HK-2 (cell line): ENCODE measurements at regions not wholly inside any gene's neighbourhood (a gene's known extent, or its start where the extent isn't known, plus 50 kb on each side); places are given as distances from the start of the nearest gene placed in this dataset.
A peak's percentile ranks its signal among the peaks of the same experiment; 100 is the strongest.
"Not testable (repeated sequence)": the region's sequence is repeated elsewhere in the genome, so short reads cannot be mapped to it uniquely, and the experiment has no call there.

ENCODE experiments used
- DNase-seq: peaks from one replicate; pipeline ENCODE4 v3.0.0-alpha.2; 2018; ENCODE audit not compliant: unreplicated experiment

DNA sequence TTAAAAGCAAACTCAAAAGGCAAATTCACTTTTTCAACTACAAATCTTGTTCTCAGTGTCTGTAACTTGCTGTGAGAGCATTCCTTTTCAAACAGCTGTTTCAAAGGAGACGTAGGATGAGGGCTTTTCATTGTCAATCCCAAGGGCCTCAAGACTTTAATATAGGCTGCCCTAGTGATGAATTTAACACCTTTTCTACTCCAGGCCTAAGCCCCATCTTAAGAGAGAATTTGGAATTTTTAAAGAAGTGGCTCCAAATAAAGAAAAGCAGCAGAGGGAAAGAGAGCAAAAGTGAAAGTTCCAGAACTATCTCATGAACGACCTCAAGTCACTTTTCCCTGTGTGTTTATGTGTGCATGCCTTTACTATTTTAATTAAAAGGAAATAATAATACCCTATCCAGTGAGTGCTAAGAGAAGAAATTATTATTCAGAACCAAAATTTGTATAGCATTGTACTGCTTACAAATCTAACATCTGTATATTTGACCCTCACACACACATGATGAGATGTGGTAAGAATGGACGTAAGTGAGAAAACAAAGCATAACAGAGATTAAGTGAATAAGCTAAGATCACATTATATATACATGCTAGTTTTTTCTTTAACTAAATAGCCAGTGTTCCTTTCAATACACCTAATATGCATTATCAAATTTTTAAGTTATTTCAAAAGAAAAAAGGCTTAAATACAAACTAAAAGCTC lies 196.4 kb downstream of the VGLL3 start:
- no peak for DNase-seq

DNA sequence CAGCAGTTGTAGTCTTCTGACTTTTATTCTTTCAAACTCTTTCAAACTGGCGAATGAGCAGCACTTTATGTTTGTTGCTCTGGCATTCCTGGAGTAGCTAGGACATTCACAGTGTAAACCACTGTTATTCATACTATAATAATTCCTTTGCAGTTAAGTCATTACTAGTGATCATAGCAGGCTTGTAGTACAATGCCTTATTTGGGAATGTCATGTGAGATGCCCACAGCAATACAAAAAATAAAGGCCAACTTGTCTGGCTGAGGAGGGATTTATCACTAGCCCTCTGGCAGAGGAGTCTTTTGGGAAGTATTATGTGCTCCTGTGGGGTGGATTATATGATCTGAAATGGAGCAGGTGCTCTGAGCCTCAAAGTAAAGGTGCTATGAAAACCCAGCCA lies 197.2 kb downstream of the VGLL3 start:
- DNase-seq = peak; percentile 18

DNA sequence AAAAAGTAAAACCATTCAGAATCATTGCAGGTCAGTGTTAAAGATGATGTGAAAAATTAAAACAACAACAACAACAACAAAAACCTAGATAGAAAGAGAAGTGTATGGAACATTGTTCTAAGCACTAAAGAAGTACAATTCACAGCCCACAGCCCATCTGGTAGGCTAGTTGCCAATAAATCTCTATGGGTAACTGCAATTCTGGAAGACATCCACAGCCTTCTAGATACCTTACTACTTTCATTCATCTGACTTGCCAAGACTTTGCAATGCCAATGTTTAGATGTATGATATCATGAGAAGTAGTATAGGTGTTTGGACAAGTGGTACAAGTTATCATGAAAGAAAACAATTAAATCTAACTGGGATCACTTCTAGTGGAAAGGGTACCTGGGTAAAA lies 198.6 kb downstream of the VGLL3 start:
- DNase-seq = no peak

DNA sequence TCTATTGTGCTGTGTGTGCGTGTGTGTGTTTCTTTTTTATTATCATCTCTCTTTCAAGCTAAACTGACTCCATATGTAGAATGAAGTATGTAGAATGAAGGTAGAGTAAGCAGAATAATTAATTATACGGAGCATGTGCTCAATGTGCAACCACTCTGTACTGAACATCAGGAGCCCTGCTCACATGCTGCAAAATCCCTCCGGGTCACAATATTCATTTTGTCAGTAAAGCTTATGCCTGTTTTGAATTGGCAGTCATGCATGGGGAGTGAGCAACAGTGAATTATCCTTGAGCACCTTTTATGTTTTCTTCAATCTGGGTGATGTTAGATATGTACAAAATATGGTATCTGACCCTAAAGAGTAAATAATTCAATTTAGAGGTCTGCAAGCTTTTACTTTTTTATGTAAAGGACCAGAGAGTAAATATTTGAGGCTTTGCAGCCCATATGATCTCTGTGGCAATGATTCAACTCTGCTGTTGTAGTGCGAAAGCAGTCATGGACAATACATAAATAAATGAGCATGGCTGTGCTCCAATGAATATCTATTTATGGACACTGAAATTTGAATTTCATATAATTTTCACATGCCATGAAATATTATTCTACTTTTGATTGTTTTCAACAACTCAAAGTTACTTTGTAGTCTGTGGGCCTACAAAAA lies 199.9 kb downstream of the VGLL3 start:
- no peak for DNase-seq

DNA sequence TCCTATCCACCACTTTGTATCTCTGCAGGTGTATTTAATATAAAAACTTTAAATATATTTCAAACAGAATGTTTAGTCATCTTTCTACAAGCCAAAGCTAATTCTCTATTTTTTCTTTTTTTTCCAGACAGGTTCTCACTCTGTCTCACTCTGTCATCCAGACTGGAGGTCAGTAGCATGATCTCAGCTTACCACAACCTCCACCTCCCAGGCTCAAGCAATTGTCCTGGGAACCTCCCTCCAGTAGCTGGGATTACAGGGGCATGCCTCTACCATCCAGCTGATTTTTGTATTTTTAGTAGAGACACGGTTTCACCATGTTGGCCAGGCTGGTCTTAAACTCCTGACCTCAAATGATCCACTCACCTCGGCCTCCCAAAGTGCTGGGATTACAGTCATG lies 202.6 kb downstream of the VGLL3 start:
- DNase-seq = no peak

DNA sequence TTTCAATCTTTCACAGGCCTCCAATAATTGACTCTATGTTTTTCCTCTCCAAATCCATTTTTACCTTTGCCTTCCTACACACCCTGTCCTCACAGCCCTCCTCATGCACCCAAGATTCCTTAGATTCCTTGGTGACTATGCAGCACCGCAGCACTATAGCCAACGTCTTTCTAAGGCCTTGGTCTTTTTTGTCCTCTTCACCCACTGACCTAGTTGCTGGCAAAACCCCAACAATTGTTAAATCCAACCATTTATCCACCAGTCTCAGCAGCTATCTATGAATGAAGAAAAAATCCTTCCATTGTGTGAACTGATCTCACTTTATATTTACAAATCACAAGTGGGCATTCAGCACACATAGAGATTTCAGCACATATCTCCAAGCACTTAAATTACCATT lies 203.9 kb downstream of the VGLL3 start:
- no peak for DNase-seq

DNA sequence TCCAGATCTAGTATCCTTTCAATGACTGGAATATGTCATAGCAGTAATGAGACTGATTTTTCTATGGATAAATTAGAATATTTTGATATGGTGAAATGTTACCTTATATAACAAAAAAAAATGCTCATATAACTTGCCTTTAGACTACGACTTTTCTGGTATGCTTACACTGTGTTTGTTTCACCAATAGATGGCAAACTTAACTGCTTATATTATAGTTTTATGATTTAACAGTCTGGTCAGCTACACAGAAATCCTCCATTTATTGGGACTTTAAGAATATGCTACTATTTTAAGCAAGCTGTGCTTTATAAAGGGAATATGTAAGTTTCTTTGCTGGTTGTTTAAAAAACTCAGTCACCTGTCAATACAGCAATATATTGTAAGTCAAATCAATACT lies 205.6 kb downstream of the VGLL3 start:
- DNase-seq = no peak

DNA sequence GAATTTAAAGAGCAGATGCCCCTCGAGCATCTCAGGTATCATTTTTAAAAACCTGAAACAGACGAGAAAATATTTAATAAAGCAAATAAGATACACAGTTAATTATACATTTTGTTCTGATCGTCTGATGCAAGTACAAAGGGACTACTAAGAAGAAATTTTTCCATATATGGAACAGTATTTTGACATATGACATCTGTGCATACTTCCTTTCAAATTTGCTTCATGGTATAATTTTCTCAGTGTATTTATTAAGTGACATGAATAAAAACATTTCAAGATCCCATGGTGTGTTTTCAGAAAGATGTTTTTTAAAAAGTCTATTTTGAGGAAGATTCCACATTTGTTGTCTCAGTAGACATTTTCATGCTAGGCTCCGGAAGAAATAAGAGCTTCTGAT lies 208.1 kb downstream of the VGLL3 start:
- no peak for DNase-seq

DNA sequence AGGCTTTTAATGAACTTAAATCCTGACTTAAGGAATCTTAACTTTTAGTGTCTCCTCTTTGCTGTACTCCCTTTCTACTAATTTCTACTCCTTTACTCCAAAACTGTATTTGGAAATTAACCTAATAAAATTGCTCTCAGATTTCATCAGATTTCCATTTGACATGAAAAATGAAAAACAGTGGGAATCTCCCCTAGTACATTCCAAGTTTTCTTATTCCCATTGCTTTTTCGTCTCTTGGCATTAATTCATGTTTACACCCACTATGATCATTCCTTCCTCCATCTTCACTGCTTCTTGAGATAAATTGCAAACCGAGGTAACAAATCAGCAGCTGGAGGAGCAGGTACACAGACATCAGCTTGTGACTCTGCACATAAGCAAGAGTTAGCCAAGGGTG lies 208.7 kb downstream of the VGLL3 start:
- no peak for DNase-seq

DNA sequence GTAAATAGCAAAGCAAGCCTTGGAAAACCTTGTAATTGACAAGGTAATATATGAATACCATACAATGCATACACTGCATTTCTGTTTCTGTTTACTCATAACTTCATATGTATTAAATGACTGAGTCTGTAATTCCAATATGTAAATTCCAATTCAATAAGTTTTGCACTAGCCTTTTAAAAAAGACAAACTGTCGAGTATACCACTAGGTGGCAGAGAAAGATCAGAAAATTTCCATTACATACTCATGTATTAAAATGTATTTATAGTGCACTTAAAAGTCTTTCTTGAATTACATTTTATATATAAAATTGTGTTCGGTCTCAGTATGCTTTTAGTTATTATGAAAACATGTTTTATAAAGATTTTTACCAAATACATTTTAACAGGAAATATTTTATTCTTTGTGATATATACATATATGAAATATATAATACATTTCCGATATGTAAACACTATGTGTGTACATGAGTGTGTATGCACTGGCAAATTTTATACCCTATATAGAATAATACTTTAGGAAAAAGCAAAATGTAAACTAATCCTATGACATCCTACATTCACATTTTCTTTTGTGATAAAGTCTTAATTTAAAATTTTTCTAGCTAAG lies 216.8 kb downstream of the VGLL3 start:
- DNase-seq = no peak

DNA sequence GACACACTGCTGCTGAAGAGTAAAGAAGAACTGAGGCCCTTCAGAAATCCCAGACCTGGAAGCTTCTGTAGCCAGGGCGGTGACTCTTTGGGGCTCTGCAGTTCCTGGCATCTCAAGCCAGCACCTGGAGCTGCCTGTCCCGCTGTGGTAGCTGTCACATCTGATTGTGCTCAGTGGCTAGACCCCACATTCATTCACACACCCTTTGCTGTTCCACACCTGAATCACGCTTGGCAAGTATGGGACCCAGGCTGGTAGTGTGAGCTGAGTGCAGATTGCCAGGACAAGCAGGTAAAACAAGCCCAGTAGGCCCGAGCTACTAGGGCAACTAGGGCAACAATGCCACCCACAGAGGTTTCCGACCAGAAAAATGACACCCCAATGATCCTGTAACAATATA lies 218.2 kb downstream of the VGLL3 start:
- DNase-seq = no peak

DNA sequence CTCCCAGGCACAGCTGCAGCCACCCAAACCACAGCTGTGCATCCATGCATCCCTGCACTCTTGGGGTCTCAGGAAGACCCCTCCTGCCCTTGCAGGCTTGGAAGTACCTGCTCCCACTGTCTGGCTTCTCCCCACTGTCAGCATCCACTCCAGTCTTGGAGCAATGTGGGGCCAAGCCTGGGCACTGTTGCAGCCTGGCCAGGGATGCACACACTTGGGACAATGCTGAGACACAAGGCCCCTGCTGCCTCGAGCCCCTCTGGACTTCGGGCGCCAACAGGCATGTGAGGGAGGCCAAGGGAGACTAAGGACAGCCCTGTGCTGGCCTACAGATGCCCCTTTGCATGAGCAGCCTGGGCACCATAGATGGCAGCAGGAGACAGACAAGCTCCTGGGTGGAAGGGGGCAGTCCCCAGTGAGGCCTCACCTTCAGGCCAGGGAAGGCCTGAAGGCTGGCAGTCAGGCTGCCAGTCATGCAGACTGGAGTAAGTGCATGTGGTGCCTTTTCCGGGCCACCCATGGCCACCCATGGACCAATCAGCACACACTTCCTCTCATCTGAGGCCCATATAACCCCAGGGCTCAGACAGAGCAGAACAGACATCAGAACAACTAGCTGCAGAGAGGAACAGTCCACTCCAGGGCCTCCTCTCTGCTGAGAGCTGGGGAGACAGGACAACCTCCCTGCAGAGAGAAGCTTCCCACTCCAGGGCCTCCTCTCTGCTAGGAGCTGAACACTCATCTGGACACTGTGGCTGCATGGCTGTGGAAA lies 219.0 kb downstream of the VGLL3 start:
- DNase-seq = no peak

DNA sequence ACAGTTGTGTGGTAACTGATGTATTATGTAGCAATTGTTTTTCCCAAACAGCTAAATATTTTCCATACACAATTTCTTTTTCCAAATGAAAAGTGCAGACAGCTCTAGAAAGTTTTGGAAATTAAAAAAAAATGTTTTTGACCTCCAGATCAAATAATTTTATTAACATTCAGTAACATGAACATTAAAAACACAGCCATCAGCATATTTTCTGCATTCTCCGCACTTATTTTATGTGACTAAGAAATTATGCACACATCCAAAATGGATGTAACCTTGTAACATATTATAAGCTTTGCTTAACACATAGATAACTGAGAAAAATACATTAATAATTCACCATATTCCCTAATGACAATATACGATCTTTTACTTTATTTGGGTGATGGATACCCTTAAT lies 224.6 kb downstream of the VGLL3 start:
- no peak for DNase-seq

DNA sequence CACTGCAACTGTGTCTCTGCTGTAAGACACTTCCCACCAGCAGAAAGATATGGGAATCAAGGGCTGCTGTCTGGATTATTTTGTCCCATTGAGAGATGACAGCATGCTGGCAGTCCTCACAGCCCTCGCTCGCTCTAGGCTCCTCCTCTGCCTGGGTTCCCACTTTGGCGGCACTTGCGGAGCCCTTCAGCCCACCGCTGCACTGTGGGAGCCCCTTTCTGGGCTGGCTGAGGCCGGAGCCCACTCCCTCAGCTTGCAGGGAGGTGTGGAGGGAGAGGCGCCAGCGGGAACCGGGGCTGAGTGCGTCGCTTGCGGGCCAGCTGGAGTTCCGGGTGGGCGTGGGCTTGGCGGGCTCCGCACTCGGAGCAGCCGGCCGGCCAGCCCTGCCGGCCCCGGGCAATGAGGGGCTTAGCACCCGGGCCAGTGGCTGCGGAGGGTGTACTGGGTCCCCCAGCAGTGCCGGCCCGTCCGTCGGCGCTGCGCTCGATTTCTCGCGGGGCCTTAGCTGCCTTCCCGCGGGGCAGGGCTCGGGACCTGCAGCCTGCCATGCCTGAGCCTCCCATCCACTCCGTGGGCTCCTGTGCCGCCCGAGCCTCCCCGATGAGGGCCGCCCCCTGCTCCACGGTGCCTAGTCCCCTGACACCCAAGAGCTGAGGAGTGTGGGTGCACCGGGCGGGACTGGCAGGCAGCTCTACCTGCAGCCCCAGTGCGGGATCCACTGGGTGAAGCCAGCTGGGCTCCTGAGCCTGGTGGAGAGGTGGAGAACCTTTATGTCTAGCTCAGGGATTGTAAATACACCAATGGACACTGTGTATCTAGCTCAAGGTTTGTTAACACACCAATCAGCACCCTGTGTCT lies 233.4 kb downstream of the VGLL3 start:
- not testable (repeated sequence) for DNase-seq

DNA sequence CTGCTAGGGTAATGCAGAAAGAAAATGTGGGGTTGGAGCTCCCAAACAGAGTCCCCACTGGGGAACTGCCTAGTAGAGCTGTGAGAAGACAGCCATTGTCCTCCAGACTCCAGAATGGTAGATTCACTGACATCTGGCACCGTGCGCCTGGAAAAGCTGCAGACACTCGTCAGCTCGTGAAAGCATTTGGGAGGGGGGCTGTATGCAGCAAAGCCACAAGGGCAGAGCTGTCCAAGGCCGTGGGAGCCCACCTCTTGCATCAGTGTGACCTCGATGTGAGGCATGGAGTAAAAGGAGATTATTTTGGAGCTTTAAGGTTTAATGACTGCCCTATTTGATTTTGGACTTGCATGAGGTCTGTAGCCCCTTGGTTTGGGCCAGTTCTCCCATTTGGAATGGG lies 242.9 kb downstream of the VGLL3 start:
- DNase-seq = no peak

DNA sequence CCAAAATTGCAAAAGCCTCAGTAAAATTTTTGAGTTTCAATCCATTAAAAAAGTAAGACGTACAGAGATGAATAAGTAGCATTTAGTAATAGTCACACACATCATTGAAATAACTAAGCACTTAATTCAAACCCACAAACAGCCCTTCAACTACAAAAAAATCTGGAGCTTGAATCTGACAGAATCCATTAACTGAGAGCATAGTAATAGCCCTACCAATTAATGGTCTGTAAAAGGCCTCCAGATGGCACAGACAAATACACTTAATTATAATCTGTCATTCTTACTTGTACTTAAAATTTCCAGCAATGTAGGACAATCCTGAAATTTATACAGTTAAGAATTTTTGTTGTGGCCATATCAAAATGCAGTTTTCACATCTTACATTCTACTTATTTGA lies 246.9 kb downstream of the VGLL3 start:
- no peak for DNase-seq

DNA sequence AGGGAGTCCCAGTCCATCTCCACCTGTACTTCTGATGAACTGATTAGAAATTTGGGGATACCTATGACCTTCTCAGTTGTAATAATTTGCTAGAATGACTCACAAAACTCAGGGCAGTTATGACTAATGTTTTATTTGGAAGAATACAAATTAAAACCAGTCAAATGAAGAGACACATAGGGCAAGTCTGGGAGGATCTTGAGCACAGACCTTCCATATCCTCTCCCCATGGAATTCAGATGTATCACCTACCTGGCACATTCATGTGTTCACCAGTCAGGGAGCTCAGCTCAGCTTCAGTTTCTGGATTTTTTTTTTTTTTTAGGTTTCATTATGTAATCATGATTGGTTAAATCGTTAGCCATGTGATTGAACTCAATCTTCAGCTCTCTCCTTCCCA lies 247.7 kb downstream of the VGLL3 start:
- no peak for DNase-seq

DNA sequence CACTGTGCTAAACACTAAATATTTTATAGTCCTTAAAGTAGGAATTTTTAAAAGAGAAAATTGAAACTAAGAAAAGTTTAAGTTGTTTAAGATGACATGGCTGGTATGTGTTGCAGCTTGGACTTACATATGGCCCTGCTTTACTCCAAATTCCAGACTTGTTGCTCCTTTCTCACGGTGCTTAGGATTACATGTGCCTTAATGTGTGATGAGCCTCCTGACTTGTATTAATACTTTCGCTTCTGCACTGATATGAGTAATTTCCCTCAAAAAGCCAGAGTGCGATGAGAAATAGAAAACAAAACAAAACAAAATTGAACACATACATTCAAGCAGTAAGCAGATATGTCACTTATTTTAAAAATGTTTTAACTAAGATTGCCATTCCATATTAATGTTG lies 250.2 kb downstream of the VGLL3 start:
- DNase-seq = no peak

DNA sequence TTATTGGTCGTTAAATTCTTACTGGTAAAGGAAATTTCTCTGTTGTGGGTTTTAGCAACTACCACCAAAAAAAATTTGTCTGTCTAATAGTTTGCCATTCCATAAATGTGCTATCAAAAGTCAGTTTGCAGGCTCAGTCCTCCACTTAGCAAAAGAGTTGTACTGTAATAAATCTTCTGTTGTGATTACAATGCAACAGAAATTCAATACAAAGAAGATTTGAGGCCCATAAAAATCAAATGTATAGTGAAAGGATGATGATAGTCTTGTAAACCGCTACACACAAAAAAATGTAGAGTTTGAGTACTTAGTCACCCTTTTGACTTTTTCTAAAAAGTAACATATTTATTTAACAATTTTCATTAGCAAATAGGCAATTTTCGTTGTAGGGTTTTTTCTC lies 251.7 kb downstream of the VGLL3 start:
- no peak for DNase-seq

DNA sequence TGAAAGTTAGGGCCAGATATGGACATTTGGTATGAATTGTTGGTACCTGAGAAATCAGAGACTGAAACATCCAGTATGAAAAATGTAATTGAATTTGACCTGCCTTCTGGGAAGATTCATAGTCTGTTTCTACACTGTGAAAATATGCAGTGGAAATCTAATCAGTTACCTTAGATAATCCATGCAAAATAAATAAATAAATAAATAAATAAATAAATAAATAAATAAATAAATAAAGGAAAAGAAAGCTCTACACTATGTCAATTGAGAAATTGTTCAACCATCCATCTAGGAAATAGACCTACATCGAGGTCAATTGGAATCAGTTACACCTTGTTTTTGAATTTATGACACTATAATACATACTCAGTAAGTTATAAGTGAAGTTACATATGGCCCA lies 252.3 kb downstream of the VGLL3 start:
- DNase-seq = no peak

DNA sequence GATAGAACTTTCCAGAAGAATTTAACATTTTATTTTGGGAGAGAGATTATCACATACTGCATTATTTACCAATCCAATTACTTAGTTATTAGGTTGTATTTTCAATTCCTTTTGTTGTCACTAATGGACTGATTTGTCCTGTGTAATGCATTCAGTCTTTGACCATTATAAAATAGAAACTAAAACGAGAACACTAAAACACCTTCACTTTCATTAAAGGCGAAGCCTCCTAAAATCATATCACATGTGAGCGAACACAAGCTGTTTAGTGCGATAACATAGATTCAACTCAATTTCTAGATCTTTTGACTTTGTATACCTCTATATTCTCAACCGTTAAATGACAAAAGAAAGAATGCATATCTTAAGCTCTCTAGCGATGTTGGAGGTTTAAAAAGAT lies 253.4 kb downstream of the VGLL3 start:
- DNase-seq = no peak

DNA sequence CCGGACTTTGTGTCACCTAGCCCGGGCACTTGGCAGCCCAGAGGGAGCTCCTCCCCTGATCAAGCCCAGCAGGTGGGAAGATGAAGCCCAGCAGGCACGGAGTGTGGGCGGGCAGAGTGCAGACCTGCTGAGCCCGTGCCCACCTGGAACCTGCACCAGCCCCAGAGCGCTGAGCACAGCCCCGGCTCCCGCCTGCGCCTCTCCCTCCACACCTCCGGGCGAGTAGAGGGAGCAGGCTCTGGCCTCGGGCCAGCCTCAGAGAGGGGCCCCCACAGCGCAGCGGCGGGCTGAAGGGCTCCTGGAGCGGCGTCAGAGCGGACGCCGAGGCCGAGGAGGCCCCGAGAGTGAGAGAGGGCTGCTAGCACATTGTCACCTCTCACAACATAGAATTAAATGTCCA lies 257.7 kb downstream of the VGLL3 start:
- DNase-seq = no peak
